OCI-LY3 (cell line): ENCODE measurements at regions not wholly inside any gene's neighbourhood (a gene's known extent, or its start where the extent isn't known, plus 50 kb on each side); places are given as distances from the start of the nearest gene placed in this dataset.

Experiments
- H2AFZ ChIP-seq: fragments of 200-600, 300-600 bp; shearing (Covaris generic); 2 replicates; pipeline ENCODE4 v1.6.0; 2014; ENCODE audit warnings: antibody characterized with exemption, low read depth, low read length
- H3K27ac ChIP-seq: fragments of 200-600, 300-600 bp; sonication (generic); 2 replicates; pipeline ENCODE4 v1.5.1; 2014; ENCODE audit warnings: mild to moderate bottlenecking, low read length, moderate library complexity, mixed read lengths
- H3K27me3 ChIP-seq: fragments of 200-600, 300-600 bp; sonication (generic); 2 replicates; pipeline ENCODE4 v1.6.1; 2014; ENCODE audit warnings: low read depth, low read length, mixed read lengths
- H3K36me3 ChIP-seq: fragments of 200-600, 300-600 bp; sonication (generic); replicated peaks from 2 replicates; pipeline ENCODE3; 2014; ENCODE audit warnings: low read depth, low read length, mixed read lengths
- H3K4me1 ChIP-seq: fragments of 300-600, 200-600 bp; sonication (generic); 2 replicates; pipeline ENCODE4 v1.6.1; 2014; ENCODE audit warnings: low read length, mixed read lengths
- H3K4me2 ChIP-seq: fragments of 200-600, 300-600 bp; sonication (generic); 2 replicates; pipeline ENCODE4 v1.6.1; 2014; ENCODE audit warnings: low read length, mixed read lengths
- H3K4me3 ChIP-seq: fragments of 300-600, 200-600 bp; sonication (generic); 2 replicates; pipeline ENCODE4 v1.5.1; 2014; ENCODE audit warnings: antibody characterized with exemption, mild to moderate bottlenecking, low read length, moderate library complexity
- H3K79me2 ChIP-seq: fragments of 300-600, 200-600 bp; shearing (Covaris generic); 2 replicates; pipeline ENCODE4 v1.6.1; 2014; ENCODE audit warnings: mild to moderate bottlenecking, low read length, mixed read lengths
- H3K9ac ChIP-seq: fragments of 300-600, 200-600 bp; shearing (Covaris generic); 2 replicates; pipeline ENCODE4 v1.6.0; 2014; ENCODE audit warnings: mild to moderate bottlenecking, low read length, moderate library complexity
- H3K9me3 ChIP-seq: fragments of 200-600, 300-600 bp; shearing (Covaris generic); 2 replicates; pipeline ENCODE4 v1.6.1; 2014; ENCODE audit warnings: low read length, mixed read lengths; ENCODE audit not compliant: insufficient read depth
- H4K20me1 ChIP-seq: fragments of 200-600, 300-600 bp; sonication (generic); 2 replicates; pipeline ENCODE4 v1.6.1; 2016; ENCODE audit warnings: low read length, mixed read lengths; ENCODE audit not compliant: insufficient read depth
- EZH2phosphoT487 ChIP-seq: fragments of 200-600 bp; shearing (Covaris generic); IDR thresholded peaks from 2 replicates; pipeline ENCODE4 v1.6.1; 2018; ENCODE audit warnings: antibody characterized with exemption, mixed run types, low read depth
- TF ChIP-seq, protein P1 (sequence below): fragments of 200-600, 300-600 bp; sonication (generic); IDR thresholded peaks from 2 replicates; pipeline ENCODE4 v1.5.1; 2014; ENCODE audit warnings: antibody characterized with exemption, low read length, low read depth

DNA sequence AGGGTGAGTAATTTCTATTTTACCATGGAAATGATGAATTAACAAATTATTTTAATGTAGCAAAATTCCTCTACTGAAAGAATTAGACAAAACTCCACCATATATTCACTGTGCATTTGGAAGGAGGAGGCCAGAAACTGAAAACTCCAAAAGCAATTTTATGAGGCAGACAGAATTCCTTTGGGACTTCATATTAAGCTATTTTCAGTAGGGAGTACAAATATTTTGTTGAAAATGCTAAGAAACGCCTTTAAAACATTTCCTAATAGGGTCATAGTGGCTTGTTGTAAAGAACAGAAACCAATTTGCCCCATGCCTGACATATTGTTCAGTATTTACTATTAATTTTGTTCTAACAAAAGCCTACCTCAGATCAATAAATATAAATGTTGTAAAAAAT is 117.8 kb downstream of the TES start:
- H3K4me2 ChIP-seq: no peak overlapping the region

DNA sequence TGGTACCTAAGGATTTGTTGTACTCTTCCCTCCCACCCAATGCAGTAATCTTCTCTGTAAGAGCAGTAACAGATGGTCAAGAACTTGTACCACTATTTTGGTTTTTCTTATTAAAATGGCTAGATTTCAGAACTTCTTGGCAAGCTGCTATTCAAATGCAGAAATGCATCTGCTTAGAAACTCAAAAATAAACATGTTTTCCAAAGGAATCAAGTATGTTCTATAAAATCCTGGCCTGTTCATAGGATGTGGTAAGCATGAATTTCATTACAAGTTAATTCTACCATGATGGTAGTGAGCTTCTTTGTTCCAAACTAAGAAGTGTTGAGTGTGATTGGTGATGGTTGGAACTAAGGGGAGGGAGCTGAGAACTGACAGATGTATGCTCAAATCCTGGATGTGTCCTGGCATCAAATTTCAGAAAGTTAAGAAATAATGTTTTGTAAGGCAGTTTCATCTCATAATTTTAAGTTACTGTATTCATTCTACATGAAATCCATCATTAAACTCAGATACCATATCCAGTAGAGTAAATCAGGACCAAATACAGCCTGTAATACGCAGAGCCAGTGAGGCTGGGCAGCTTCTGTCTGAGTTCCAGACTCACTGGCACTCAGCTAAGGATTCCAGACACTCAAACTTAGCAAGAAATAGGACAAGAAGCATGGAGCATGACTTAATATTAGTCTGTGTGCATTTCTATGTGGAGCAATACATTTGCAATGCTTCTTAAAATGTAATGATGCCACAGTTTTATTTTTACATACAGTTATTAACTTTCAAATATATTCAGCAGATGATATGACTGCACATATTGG is 119.6 kb downstream of the TES start:
- H3K27me3 ChIP-seq: no peaks in the 10 kb centered on the region
- no peak overlapping the region for H3K4me3 ChIP-seq
- no peak overlapping the region for H3K27ac ChIP-seq
- no peak overlapping the region for H3K4me2 ChIP-seq
- H3K9ac ChIP-seq: no peak overlapping the region
- H3K79me2 ChIP-seq: no peaks in the 10 kb centered on the region
- no peaks in the 10 kb centered on the region for H3K9me3 ChIP-seq
- TF ChIP-seq, protein P1, sequence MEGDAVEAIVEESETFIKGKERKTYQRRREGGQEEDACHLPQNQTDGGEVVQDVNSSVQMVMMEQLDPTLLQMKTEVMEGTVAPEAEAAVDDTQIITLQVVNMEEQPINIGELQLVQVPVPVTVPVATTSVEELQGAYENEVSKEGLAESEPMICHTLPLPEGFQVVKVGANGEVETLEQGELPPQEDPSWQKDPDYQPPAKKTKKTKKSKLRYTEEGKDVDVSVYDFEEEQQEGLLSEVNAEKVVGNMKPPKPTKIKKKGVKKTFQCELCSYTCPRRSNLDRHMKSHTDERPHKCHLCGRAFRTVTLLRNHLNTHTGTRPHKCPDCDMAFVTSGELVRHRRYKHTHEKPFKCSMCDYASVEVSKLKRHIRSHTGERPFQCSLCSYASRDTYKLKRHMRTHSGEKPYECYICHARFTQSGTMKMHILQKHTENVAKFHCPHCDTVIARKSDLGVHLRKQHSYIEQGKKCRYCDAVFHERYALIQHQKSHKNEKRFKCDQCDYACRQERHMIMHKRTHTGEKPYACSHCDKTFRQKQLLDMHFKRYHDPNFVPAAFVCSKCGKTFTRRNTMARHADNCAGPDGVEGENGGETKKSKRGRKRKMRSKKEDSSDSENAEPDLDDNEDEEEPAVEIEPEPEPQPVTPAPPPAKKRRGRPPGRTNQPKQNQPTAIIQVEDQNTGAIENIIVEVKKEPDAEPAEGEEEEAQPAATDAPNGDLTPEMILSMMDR: no peak
- TF ChIP-seq EZH2phosphoT487: no peak
- no peak overlapping the region for H2AFZ ChIP-seq
- H3K4me1 ChIP-seq: no peaks in the 10 kb centered on the region
- H3K36me3 ChIP-seq: no peaks in the 10 kb centered on the region
- no peaks in the 10 kb centered on the region for H4K20me1 ChIP-seq

More for the DNA sequence above, 117.8 kb downstream of the TES start:
- H3K9me3 ChIP-seq: no peaks in the 10 kb centered on the region
- TF ChIP-seq EZH2phosphoT487: no peak
- TF ChIP-seq, protein P1: no peak
- H3K27ac ChIP-seq: no peak overlapping the region
- no peaks in the 10 kb centered on the region for H4K20me1 ChIP-seq
- no peaks in the 10 kb centered on the region for H3K27me3 ChIP-seq
- peaks cover 2% of the 10 kb centered on the region for H3K36me3 ChIP-seq
- H3K79me2 ChIP-seq: no peaks in the 10 kb centered on the region
- peaks cover 15% of the 10 kb centered on the region for H3K4me1 ChIP-seq
- H3K4me3 ChIP-seq: no peak overlapping the region
- H3K9ac ChIP-seq: no peak overlapping the region
- H2AFZ ChIP-seq: no peak overlapping the region

DNA sequence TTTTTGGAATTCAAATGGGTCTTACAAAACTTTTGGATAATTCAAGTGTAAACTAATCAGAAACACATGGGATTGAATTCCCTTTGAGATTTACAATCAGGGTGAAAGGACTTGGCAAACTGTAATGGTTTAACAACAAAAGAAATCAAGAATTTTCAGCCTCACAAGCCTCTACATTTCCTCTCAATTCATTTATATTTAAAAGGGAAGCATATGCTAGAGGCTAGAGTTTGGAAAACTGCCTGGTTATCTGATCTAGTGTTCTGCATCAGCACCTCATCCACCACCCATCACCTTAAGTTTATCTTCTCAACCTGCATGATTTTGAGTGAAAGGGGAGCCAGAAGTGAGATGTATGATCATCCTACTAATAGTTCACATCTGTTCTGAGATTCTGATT is 120.7 kb downstream of the TES start:
- Histone ChIP-seq H3K27me3 (no peaks in the 10 kb centered on the region), H3K79me2 (no peaks in the 10 kb centered on the region), H2AFZ (no peak overlapping the region), H3K9me3 (no peaks in the 10 kb centered on the region), H3K36me3 (no peaks in the 10 kb centered on the region), H3K27ac (no peak overlapping the region), H3K4me3 (no peak overlapping the region), H3K4me2 (no peak overlapping the region), H3K9ac (no peak overlapping the region), H3K4me1 (no peaks in the 10 kb centered on the region), H4K20me1 (no peaks in the 10 kb centered on the region)
- TF ChIP-seq EZH2phosphoT487: no peak
- TF ChIP-seq, protein P1: no peak

DNA sequence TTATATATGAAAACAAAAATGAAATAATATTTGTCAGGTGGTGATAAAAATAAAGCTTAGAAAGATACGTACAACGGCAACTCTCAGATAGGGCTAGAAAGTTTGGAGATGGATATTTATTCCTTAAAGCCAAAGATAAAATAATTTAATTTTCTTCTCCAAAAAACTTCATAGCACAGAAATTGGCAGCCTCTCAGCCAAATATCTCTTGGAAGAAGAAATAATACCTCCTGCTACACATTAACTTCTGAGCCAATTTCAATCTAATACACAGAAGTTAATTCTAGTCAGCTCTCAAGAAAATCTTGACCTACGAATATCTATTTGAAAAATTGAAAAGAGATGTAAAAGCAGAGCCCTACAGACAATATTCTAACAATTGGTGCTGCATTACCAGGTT is 122.4 kb downstream of the TES start:
- Histone ChIP-seq H3K27me3 (no peaks in the 10 kb centered on the region), H2AFZ (no peak overlapping the region), H3K27ac (no peak overlapping the region), H3K4me1 (no peaks in the 10 kb centered on the region), H4K20me1 (no peaks in the 10 kb centered on the region), H3K9ac (no peak overlapping the region), H3K79me2 (no peaks in the 10 kb centered on the region), H3K36me3 (no peaks in the 10 kb centered on the region), H3K4me3 (no peak overlapping the region), H3K4me2 (no peak overlapping the region), H3K9me3 (no peaks in the 10 kb centered on the region)
- TF ChIP-seq, protein P1: no peak
- no peak for TF ChIP-seq EZH2phosphoT487
